Endothelial cell of umbilical vein (primary cell): ENCODE measurements at regions not wholly inside any gene's neighbourhood (a gene's known extent, or its start where the extent isn't known, plus 50 kb on each side); places are given as distances from the start of the nearest gene placed in this dataset.

ENCODE experiments used
- BruUV-seq: library from RNA; stranded (reverse); fragments of 400-500 nt; replicated peaks from 2 replicates; lab custom pipeline; 2021; lab: Mats Ljungman, UMichigan
- CTCF ChIA-PET: fragments of 300-600, 350-600 bp; sonication (Branson Sonifier 250); formaldehyde crosslinking; loops from one replicate; lab custom pipeline; 2021; ENCODE audit warnings: antibody characterized with exemption, inconsistent platforms; lab: Charles Lee
- POLR2A ChIA-PET: fragments of 300-600, 350-600 bp; sonication (Branson Sonifier 250); formaldehyde crosslinking; loops from one replicate; lab custom pipeline; 2021; ENCODE audit warnings: antibody characterized with exemption, inconsistent platforms; lab: Charles Lee
- DNase-seq: peaks from one replicate; pipeline ENCODE4 v3.0.0-alpha.2; 2011; ENCODE audit warnings: low read depth, low spot score
- FAIRE-seq: peaks from 2 replicates; lab custom pipeline; 2011; peaks lifted over from hg19 to GRCh38; lab: Jason Lieb, UNC
- H2AFZ ChIP-seq: 2 replicates; pipeline ENCODE4 v1.6.0; 2012; ENCODE audit warnings: low read depth, low read length, control low read depth, inconsistent platforms
- H3K27ac ChIP-seq: 2 replicates; pipeline ENCODE4 v1.5.1; 2011; ENCODE audit warnings: low read depth, mild to moderate bottlenecking, control low read depth, low read length, moderate library complexity; ENCODE audit not compliant: insufficient read depth
- H3K27me3 ChIP-seq, 2 experiments: 2 replicates each; pipeline versions ENCODE4 v1.6.0 to v1.6.1; 2011; ENCODE audit warnings: low read length in 2 of 2, mixed read lengths in 1 of 2; ENCODE audit not compliant: control insufficient read depth in 2 of 2, insufficient read depth in 2 of 2
- H3K36me3 ChIP-seq, 2 experiments: 2 replicates in 1 of 2; 3 replicates in 1 of 2; pipeline ENCODE4 v1.5.1; 2011; ENCODE audit warnings: low read length in 2 of 2, mild to moderate bottlenecking in 1 of 2, moderate library complexity in 1 of 2; ENCODE audit not compliant: control insufficient read depth in 2 of 2, insufficient read depth in 2 of 2; ENCODE audit errors: extremely low read depth in 1 of 2
- H3K4me1 ChIP-seq: 3 replicates; pipeline ENCODE4 v1.5.1; 2011; ENCODE audit warnings: mild to moderate bottlenecking, low read length; ENCODE audit not compliant: control insufficient read depth, insufficient read depth; ENCODE audit errors: extremely low read depth
- H3K4me2 ChIP-seq: 2 replicates; pipeline ENCODE4 v1.6.1; 2011; ENCODE audit warnings: low read length, control low read depth, mixed read lengths; ENCODE audit not compliant: insufficient read depth
- H3K4me3 ChIP-seq, 3 experiments: fragments of 200-600 bp in 1 of 3; sonication (generic), shearing (Covaris generic) in 1 of 3; replicated peaks in 1 of 3; 2 replicates each; pipeline ENCODE4 v1.5.1; 2011 to 2016; ENCODE audit warnings: control low read depth in 3 of 3, low read length in 3 of 3, mild to moderate bottlenecking in 2 of 3, inconsistent platforms in 1 of 3, low read depth in 1 of 3, moderate library complexity in 1 of 3; ENCODE audit not compliant: insufficient read depth in 1 of 3
- H3K79me2 ChIP-seq: 2 replicates; pipeline ENCODE4 v1.6.0; 2012; ENCODE audit warnings: low read length, inconsistent platforms; ENCODE audit not compliant: control insufficient read depth, insufficient read depth
- H3K9ac ChIP-seq: replicated peaks from 2 replicates; pipeline ENCODE3; 2011; ENCODE audit warnings: low read length, control low read depth; ENCODE audit not compliant: insufficient read depth; ENCODE audit errors: extremely low read depth
- H3K9me1 ChIP-seq: replicated peaks from 3 replicates; pipeline ENCODE4 v1.6.0; 2011; ENCODE audit warnings: mild to moderate bottlenecking, low read length; ENCODE audit not compliant: control insufficient read depth, insufficient read depth; ENCODE audit errors: extremely low read depth
- H3K9me3 ChIP-seq: replicated peaks from 2 replicates; pipeline ENCODE4 v1.5.1; 2012; ENCODE audit warnings: low read length, inconsistent platforms; ENCODE audit not compliant: control insufficient read depth, insufficient read depth
- H4K20me1 ChIP-seq: replicated peaks from 2 replicates; pipeline ENCODE3; 2011; ENCODE audit warnings: mild to moderate bottlenecking, low read length; ENCODE audit not compliant: control insufficient read depth, insufficient read depth; ENCODE audit errors: extremely low read depth
- EZH2 ChIP-seq: IDR thresholded peaks from 2 replicates; pipeline ENCODE4 v1.6.1; 2012; ENCODE audit warnings: borderline replicate concordance, low read depth, mild to moderate bottlenecking, moderate library complexity, low read length, inconsistent platforms; ENCODE audit not compliant: severe bottlenecking
- FOS ChIP-seq: IDR thresholded peaks from 2 replicates; pipeline ENCODE4 v1.6.1; 2011; ENCODE audit warnings: mild to moderate bottlenecking, low read length, moderate library complexity, borderline replicate concordance; ENCODE audit not compliant: insufficient read depth
- GATA2 ChIP-seq: IDR thresholded peaks from 2 replicates; pipeline ENCODE4 v1.7.0; 2011; ENCODE audit warnings: low read depth, mild to moderate bottlenecking, moderate library complexity, mixed read lengths, low read length; ENCODE audit not compliant: insufficient read length, insufficient read depth
- JUN ChIP-seq: IDR thresholded peaks from 2 replicates; pipeline ENCODE4 v1.6.1; 2011; ENCODE audit warnings: borderline replicate concordance, low read depth; ENCODE audit not compliant: insufficient read length, insufficient read depth
- MYC ChIP-seq: IDR thresholded peaks from one replicate; pipeline ENCODE4 v1.6.1; 2011; ENCODE audit warnings: mild to moderate bottlenecking, low read depth, low read length
- POLR2A ChIP-seq: IDR thresholded peaks from 2 replicates; pipeline ENCODE4 v1.6.1; 2012; ENCODE audit warnings: low read depth, mild to moderate bottlenecking, control low read depth, low read length
- POLR2AphosphoS5 ChIP-seq: IDR thresholded peaks from 2 replicates; pipeline ENCODE4 v1.6.1; 2012; ENCODE audit warnings: low read depth, mild to moderate bottlenecking, control low read depth, low read length, moderate library complexity; ENCODE audit not compliant: insufficient read depth
- dilution Hi-C: fragments of 300-500 bp; cut with MboI; formaldehyde crosslinking; loops from one replicate; pipeline ENCODE4 v1.15.0; 2019; ENCODE audit warnings: low sequenced_read_pairs; ENCODE audit not compliant: extremely low pct_ligation_motif_present
- intact Hi-C: fragments of 100-400 bp; cut with micrococcal nuclease; formaldehyde crosslinking; loops from one replicate; pipeline ENCODE4 v1.10.0; 2022
- TF ChIP-seq, protein P1 (sequence below), 2 donors: IDR thresholded peaks; 1 replicate in 1 of 2; 2 replicates in 1 of 2; pipeline ENCODE4 v1.5.1; 2011; ENCODE audit warnings: low read length in 2 of 2, mild to moderate bottlenecking in 2 of 2, moderate library complexity in 2 of 2, control low read depth in 1 of 2, inconsistent platforms in 1 of 2, low read depth in 1 of 2; ENCODE audit not compliant: insufficient read depth in 1 of 2; ENCODE audit errors: extremely low read depth in 1 of 2
- TF ChIP-seq, protein P2 (sequence below): IDR thresholded peaks from 2 replicates; pipeline ENCODE4 v1.6.1; 2011; ENCODE audit not compliant: insufficient read depth, insufficient read length

DNA sequence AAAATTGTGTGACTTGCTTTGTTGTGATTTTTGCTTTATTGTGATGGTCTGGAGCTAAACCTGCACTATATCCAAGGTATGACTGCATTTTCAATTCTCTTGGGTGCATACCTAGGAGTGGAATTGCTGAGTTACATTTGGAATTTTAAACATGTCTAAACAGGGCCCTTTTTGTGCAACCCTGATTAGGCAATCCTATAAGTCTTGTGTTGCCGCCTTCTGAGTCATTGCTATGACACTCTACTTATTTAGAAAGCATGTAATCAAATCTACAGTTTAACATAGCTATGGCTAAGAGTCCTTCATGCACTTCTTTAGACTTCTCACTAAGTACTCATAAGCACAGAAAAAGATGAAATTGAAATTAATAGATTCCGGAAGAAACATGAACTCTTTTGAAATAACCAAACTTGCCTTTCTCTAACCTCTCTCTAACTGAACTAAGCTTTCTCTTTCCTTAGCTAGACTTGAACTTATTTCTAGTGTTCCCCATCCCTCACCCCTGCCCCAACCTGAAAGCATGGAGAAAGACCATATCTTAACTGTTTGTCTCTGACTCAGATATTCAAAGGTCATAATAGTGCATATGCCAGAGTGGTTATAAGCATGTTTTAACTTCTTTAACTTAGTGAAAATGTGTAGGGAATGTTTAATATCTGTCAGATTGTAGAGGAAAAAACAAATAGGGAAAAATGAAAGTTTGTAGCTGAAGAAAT lies 203.0 kb downstream of the SNAPC1 start:
- no peak overlapping the region for H3K4me2 ChIP-seq
- BruUV-seq: no TSS peak
- no peak overlapping the region for H3K4me3 ChIP-seq

More for the DNA sequence above, 203.0 kb downstream of the SNAPC1 start:
- Histone ChIP-seq H3K27me3 (no peaks in the 10 kb centered on the region), H3K79me2 (no peaks in the 10 kb centered on the region), H4K20me1 (no peaks in the 10 kb centered on the region), H2AFZ (no peak overlapping the region), H3K27ac (no peak overlapping the region), H3K9me1 (no peaks in the 10 kb centered on the region), H3K9ac (no peak overlapping the region), H3K9me3 (no peaks in the 10 kb centered on the region), H3K4me1 (no peaks in the 10 kb centered on the region), H3K36me3 (no peaks in the 10 kb centered on the region)
- ChIA-PET CTCF (no interaction called here), POLR2A (no interaction called here)
- TF ChIP-seq, protein P1, sequence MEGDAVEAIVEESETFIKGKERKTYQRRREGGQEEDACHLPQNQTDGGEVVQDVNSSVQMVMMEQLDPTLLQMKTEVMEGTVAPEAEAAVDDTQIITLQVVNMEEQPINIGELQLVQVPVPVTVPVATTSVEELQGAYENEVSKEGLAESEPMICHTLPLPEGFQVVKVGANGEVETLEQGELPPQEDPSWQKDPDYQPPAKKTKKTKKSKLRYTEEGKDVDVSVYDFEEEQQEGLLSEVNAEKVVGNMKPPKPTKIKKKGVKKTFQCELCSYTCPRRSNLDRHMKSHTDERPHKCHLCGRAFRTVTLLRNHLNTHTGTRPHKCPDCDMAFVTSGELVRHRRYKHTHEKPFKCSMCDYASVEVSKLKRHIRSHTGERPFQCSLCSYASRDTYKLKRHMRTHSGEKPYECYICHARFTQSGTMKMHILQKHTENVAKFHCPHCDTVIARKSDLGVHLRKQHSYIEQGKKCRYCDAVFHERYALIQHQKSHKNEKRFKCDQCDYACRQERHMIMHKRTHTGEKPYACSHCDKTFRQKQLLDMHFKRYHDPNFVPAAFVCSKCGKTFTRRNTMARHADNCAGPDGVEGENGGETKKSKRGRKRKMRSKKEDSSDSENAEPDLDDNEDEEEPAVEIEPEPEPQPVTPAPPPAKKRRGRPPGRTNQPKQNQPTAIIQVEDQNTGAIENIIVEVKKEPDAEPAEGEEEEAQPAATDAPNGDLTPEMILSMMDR (IDR thresholded peaks at IDR 0.05; ENCODE audit: extremely low read depth in 1 of 2, insufficient read depth in 1 of 2, low read depth in 1 of 2, low read length in 2 of 2): no peak
- TF ChIP-seq POLR2A (no peak), FOS (no peak), JUN (no peak), POLR2AphosphoS5 (no peak), GATA2 (no peak), EZH2 (no peak), MYC (no peak)
- TF ChIP-seq, protein P2, sequence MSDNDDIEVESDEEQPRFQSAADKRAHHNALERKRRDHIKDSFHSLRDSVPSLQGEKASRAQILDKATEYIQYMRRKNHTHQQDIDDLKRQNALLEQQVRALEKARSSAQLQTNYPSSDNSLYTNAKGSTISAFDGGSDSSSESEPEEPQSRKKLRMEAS: no peak
- intact Hi-C loops (no loop called here), dilution Hi-C loops (no loop called here)
- FAIRE-seq: no peak
- no peak for DNase-seq
